ENCODE measurements at regions not wholly inside any gene's neighbourhood (a gene's known extent, or its start where the extent isn't known, plus 50 kb on each side); places are given as distances from the start of the nearest gene placed in this dataset.

DNA sequence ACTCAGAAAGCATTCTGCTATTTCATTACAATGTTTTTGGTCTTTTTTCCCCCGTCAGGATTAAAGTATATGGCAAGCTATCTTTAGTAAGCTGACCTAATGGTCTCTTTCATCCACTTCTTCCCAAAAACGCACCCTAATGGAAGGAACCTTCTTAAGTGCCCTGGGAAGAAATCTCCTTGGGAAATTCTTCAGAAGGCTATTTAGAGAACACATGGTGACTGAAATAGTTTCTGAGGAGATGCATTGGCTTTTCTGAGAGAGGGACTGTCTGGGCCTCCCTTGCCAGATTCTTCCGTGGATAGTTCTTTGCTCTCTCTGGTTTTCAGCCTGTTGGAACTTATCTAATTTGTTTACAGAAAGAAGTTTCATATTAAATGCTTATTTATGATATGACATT is 524.1 kb upstream of the MEF2C start:
- no peak for DNase-seq (ENCODE audit: low spot score)

- no peak for DNase-seq (ENCODE audit: low spot score)
These were observed 518.7 kb upstream of the MEF2C start for GRCh38 chr5:89401659-89402058.

- no peak for DNase-seq (ENCODE audit: low spot score)
These were observed 518.0 kb upstream of the MEF2C start for GRCh38 chr5:89401012-89401411.

DNA sequence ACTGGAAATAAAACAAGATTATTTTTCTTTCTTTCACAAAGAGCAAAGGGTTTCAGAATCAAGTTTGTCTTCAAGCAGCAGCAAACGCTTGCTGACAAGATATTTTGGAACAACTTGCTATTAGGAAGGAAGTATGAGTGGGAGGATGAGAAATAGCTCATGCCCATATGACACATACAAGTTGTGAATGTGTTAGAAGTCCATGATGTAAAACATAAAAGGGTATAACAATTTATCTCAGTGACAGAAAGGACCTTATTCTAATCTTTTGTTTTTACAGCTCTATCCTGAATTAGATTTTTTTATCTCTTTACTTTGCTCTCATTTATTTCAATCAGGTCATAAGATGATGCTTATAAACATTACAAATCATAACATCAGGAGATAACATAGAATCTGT is 516.6 kb upstream of the MEF2C start:
- no peak for DNase-seq (ENCODE audit: low spot score)

DNA sequence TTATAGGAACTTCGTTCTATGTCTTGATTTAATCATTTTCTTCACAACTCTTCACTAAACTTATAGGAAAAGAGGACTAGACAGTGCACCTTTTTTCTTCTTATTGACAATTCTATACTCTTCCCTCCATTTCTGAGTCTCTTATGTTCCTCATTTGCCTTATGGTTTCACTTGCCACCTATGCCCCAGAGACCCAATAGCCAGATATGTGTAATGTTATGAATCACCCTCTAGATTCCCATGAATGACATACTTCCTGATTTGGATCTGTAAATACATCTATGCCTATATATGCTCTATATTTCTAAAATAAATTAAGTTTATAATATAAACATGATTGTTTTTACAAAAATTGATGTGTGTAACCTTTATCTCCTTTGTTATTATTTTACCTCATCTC is 514.1 kb upstream of the MEF2C start:
- no peak for DNase-seq (ENCODE audit: low spot score)

GRCh38 chr5:89396278-89396954 is 513.4 kb upstream of the MEF2C start:
- no peak for DNase-seq (ENCODE audit: low spot score)

- no peak for DNase-seq (ENCODE audit: low spot score)
These were observed 512.1 kb upstream of the MEF2C start for GRCh38 chr5:89395111-89395510.

GRCh38 chr5:89388872-89389271 is 505.9 kb upstream of the MEF2C start:
- no peak for DNase-seq (ENCODE audit: low spot score)

DNA sequence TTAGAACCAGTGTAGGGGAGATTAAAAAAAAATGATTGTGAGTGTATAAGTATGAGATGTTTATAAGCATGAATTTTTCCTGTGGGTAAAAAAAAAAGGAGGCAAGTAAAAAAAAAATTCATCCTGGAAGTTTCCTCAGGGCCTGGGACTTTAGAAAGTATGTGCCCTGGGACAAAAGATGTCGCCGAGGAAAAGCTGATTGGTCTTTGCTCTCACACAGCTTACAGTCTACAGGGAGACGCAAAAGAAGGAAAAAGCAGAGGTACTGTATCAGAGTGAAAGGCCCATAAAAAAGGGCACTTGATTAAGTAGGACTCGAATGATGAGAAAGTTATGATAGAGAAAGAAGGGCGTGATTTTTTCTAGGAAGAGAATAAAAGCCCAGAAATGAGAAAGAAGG is 501.4 kb upstream of the MEF2C start:
- no peak for DNase-seq (ENCODE audit: low spot score)

GRCh38 chr5:89380635-89381034 is 497.7 kb upstream of the MEF2C start:
- DNase-seq (ENCODE audit: low spot score), result no peak

DNA sequence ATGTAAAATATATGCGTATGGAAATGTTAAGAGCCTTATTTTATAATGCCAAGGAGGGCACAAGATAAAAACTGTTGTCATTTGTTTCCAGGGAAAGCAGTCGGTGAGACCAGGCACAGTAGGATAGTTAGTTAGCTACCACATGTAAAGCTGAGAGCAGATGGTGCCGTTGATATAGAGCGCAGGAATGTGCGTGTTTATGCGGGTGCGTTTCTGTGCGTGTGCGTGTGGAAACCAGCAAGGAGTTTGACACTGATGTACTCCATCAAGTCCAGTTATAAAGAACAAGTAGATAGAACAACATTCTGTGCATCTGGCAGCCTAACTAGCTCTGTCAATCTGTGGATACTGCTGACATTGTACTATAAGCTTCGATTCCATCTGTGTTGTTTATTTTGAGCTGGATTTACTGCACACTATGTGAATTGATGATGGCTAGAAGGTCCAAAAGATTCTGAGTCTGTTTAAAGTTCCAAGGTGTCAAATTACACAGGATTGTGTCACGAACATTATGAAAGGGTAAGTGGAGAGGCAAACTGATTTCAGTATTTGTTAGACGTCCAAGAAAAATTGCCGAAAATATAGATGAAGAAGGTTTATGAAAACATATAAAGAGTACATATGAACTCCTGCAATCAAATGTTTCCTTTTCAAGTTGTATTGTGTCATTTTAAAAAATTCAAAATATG is 494.9 kb upstream of the MEF2C start:
- no peak for DNase-seq (ENCODE audit: low spot score)

DNA sequence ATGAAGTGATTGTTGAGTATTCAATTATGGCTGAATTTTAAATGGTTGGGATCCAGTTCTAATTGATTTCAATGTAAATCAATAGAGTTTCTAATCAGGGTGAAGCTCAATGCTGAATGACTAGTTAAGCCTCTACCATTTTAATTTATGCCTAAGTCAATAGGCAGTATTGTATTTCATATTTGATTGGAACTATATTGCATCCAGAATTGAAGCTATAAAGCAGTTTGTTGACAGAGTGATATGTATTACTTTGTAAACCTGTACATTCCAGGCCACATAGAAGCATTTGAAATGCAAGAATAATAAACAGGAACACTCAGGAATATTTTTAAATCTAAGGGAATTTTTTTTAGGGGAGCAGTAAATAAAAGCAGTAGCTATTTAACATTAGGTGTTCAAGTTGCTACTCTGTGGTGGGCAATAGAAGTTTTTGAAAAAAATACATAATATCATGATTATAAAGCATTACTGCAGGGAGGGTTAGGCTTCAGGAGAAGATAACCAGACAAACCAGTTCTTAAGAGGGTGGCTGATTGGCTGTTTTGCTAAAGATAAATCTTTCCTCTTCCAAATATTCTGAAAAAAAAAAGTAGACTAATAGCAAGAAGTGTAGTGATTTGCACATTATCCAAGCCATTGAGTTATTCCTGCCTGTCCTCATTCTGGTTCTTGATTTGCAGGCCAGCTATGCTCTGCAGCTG is 492.0 kb upstream of the MEF2C start:
- no peak for DNase-seq (ENCODE audit: low spot score)

GRCh38 chr5:89374144-89374784 is 491.3 kb upstream of the MEF2C start:
- no peak for DNase-seq (ENCODE audit: low spot score)

DNA sequence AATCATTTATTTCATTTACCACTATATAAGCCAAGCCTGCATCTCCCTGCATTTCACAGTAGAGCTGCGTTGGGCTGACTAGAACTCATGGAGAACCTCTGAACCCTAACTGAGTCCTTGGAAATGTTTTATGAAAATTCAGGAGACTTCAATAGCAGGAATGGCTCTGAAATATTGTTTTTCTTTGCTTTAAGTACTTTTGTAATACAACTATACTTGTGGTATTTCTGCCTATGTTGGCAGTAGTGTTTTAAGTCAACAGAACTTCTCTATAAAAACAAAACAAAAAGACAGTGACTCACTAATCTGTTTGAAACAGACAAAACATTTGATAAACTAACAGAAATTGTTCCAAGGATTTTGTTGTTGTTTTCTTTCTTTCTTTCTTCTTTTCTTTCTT is 489.2 kb upstream of the MEF2C start:
- no peak for DNase-seq (ENCODE audit: low spot score)

GRCh38 chr5:89371646-89372045 is 488.7 kb upstream of the MEF2C start:
- no peak for DNase-seq (ENCODE audit: low spot score)

GRCh38 chr5:89359046-89359445 is 476.1 kb upstream of the MEF2C start:
- no peak for DNase-seq (ENCODE audit: low spot score)

DNA sequence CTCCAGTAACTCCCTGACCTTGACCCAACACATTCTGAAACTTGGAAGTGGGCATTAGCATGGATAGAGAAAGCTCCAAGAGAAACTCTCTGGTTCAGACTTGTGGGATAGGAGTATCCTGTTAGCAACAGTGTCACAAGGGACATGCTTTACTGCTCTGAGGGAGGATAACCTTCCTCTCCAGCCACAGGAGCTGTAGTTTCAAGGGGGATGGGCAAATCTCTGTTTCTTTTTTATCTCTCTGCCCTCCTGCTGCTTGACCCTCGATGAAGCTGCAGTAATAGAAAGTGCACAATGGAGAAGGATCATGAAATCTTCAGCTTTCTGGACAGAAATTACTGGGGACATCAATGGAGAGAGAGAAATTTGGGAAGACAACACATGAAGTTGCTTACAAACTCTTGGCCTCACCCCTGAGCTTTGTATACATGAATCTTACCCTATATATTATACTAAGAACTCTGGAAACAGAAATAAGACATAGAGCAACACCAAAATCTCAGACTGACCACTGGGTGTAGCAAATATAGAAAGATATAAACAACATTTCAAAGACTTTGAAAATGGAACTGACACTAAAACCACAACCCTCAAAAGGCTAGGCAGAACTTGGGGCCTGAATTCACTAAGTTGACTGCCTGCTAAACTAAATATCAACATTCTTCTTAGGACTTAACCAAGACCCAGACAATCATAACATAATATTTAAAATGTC is 471.0 kb upstream of the MEF2C start:
- DNase-seq (ENCODE audit: low spot score), result no peak

- no peak for DNase-seq (ENCODE audit: low spot score)
These were observed 469.0 kb upstream of the MEF2C start for GRCh38 chr5:89351975-89352374.

DNA sequence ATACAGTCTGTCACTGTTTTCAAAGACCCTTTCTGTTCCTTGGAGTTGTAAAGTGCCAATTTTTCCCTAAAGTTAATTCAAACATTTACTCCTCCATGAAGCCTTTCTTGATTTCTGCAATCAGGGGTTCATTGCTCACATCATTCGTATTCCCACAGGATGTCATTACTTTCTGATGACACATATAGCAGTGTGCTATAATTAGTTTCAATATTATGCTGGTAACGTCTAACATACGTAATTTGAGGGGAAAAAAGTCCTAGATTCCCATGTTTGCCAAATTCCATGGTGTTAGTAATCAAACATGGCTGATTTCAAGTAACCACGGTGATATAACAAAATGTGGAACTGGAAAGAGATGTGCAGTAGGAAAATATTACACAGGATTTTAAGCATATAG is 468.2 kb upstream of the MEF2C start:
- no peak for DNase-seq (ENCODE audit: low spot score)

DNA sequence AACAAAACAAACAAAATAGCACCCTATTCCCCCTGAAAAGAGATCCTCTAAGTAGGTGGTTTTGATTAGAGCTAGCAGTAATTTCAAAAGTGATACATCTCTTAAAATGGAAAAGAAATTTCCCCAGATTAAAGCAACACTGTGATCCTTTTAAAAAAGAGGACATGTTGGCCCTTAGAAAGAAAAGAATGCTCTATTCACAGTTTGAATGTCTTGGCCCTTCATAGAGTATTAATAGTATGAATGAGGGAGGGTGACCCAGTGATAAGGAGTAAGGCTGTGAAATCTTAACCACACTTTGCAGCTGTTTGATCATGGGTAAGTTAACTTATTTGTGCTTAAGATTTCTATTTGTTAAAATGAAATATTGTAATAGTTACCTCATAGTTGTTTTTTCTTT is 467.7 kb upstream of the MEF2C start:
- no peak for DNase-seq (ENCODE audit: low spot score)

DNA sequence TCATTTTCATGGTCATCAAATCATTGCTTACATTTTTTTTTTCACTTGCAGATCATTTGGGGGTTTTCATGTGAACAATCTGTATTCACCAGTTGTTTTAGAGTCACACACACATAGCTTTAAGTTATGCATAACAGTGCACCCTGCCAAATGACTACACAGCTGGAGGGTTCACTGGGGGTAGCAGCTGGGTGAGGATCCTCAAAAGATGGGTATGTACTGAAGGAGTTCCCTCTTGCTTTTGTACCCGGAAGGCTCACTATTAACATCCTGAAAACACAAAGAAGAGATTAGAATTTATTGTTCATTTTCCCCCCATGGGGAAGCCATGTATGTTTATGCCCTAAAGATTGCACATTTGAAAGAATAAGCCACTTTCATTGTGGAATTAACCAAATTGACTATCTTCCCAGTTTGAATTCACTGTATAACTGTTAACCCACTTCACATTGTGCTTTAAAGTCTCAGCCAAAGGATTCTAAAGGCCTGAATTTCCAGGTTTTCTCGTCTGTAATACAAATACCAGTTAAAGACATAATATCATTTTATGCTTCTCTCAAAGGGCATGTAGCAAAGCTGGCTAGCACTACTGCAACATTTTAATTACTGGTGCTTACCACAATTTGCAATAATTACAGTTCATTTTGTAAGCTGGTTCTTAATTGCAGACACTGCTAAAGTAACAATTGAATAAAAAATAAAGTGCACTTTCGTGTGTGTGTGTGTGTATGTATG is 466.4 kb upstream of the MEF2C start:
- DNase-seq (ENCODE audit: low spot score), result no peak

- no peak for DNase-seq (ENCODE audit: low spot score)
These were observed 463.6 kb upstream of the MEF2C start for GRCh38 chr5:89346573-89346972.

All from hematopoietic multipotent progenitor cell treated with erythropoietin and hydrocortisone succinate and interleukin-3 and kit ligand, for 17 days (in vitro differentiated cells).